ENCODE measurements at regions not wholly inside any gene's neighbourhood (a gene's known extent, or its start where the extent isn't known, plus 50 kb on each side); places are given as distances from the start of the nearest gene placed in this dataset.
"Not testable (repeated sequence)": the region's sequence is repeated elsewhere in the genome, so short reads cannot be mapped to it uniquely, and the experiment has no call there.

- DNase-seq (no peak), ATAC-seq (ENCODE audit: low read depth in 2 of 2) (no peak)
- no peaks in the 10 kb centered on the region for H3K4me1 Mint-ChIP-seq
- no peaks in the 10 kb centered on the region for H3K36me3 Mint-ChIP-seq
- peaks cover 0 to 3% (median 0%) of the 10 kb centered on the region in 7 donors for H3K9me3 Mint-ChIP-seq
- no peak overlapping the region for H3K4me3 Mint-ChIP-seq
- peaks cover 6 to 26% (median 13%) of the 10 kb centered on the region in 3 donors for H3K27me3 Mint-ChIP-seq
- H3K27ac Mint-ChIP-seq: no peak overlapping the region
Measured at GRCh38 chr17:62161405-62162148, 96.5 kb upstream of the MED13 start.

DNA sequence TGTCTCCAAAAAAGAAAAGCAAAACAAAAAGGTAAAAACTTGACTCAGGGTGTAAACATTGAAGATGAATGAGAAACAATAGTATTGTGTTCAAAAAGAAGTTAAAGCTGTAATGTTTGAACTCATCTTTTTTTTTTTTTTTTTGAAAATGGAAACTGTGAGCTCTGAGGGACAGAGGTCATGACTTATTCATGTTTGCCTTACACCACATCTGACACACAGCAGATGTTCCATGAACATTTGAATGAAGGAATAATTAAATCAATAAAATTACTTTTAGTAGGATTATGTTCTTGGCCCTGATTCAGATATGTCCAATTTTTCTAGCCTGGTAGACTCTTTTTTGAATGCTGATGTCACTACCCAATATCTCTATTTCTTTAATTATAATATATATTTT, 95.7 kb upstream of the MED13 start:
- no peak for DNase-seq
- H3K36me3 Mint-ChIP-seq: no peaks in the 10 kb centered on the region
- no peak overlapping the region for H3K27ac Mint-ChIP-seq
- H3K9me3 Mint-ChIP-seq: peaks cover 0 to 3% (median 0%) of the 10 kb centered on the region in 7 donors
- H3K4me3 Mint-ChIP-seq: no peak overlapping the region
- H3K27me3 Mint-ChIP-seq: peaks cover 6 to 26% (median 13%) of the 10 kb centered on the region in 3 donors
- H3K4me1 Mint-ChIP-seq: no peaks in the 10 kb centered on the region
- ATAC-seq (ENCODE audit: low read depth in 2 of 2): no peak

- Mint-ChIP-seq H3K36me3 (no peaks in the 10 kb centered on the region), H3K27ac (no peak overlapping the region), H3K4me3 (no peak overlapping the region), H3K27me3 (peaks cover 6 to 26% (median 9%) of the 10 kb centered on the region in 3 donors), H3K9me3 (peaks cover 0 to 3% (median 0%) of the 10 kb centered on the region in 7 donors), H3K4me1 (no peaks in the 10 kb centered on the region)
- no peak for ATAC-seq (ENCODE audit: low read depth in 2 of 2)
- DNase-seq: no peak
Measured at GRCh38 chr17:62159994-62160393, 94.9 kb upstream of the MED13 start.

- no peak for DNase-seq
- ATAC-seq (ENCODE audit: low read depth in 2 of 2): no peak
- H3K36me3 Mint-ChIP-seq: no peaks in the 10 kb centered on the region
- H3K4me3 Mint-ChIP-seq: no peak overlapping the region
- H3K4me1 Mint-ChIP-seq: no peaks in the 10 kb centered on the region
- H3K27me3 Mint-ChIP-seq: peaks cover 14 to 26% (median 14%) of the 10 kb centered on the region in 3 donors
- no peak overlapping the region for H3K27ac Mint-ChIP-seq
- H3K9me3 Mint-ChIP-seq: peaks cover 0 to 1% (median 0%) of the 10 kb centered on the region in 7 donors
Measured at GRCh38 chr17:62156949-62157348, 91.9 kb upstream of the MED13 start.

DNA sequence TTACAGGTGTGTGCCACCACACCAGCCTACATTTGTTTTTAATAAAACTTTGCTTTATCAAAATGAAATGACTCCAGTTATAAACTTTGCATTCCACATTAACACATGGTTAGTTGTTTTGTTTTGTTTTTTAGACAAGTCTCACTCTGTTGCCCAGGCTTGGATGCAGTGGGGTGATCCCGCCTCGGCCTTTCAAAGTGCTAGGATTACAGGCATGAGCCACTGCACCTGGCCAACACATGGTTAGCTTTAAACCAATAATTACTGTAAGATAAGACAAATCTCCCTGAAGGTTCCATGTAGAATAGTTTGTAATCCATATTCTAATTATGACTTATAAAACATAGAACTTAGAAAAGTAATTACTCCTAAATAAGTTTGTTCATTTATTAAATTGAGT, 89.8 kb upstream of the MED13 start:
- Mint-ChIP-seq H3K36me3 (no peaks in the 10 kb centered on the region), H3K4me3 (no peak overlapping the region), H3K9me3 (peaks cover 0 to 1% (median 0%) of the 10 kb centered on the region in 7 donors), H3K27me3 (peaks cover 4 to 24% (median 23%) of the 10 kb centered on the region in 3 donors), H3K4me1 (no peaks in the 10 kb centered on the region), H3K27ac (no peak overlapping the region)
- ATAC-seq (ENCODE audit: low read depth in 2 of 2) (no peak), DNase-seq (no peak)

DNA sequence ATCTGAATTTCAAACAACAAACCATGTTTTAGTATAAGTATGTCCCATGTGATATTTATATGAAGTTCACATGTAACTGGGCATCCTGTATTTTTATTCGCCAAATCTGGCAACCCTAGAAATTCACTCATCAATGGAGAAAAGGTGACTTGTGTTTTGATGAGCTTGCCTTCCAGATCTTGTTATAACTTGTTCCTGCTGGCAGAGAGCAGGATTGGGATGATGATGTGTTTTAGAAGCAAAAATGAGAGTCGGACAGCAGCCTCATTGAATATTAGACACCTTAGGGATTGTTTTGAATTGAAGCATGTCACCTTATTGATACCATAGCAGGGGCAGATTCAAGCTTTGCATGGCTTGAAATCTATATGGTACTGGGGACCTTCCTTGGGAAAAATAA, 85.4 kb upstream of the MED13 start:
- DNase-seq: no peak
- no peaks in the 10 kb centered on the region for H3K4me1 Mint-ChIP-seq
- H3K36me3 Mint-ChIP-seq: no peaks in the 10 kb centered on the region
- ATAC-seq (ENCODE audit: low read depth in 2 of 2): no peak
- no peak overlapping the region for H3K4me3 Mint-ChIP-seq
- H3K9me3 Mint-ChIP-seq: no peaks in the 10 kb centered on the region
- no peak overlapping the region for H3K27ac Mint-ChIP-seq
- H3K27me3 Mint-ChIP-seq: peaks cover 14 to 28% (median 24%) of the 10 kb centered on the region in 3 donors

- Mint-ChIP-seq H3K4me1 (no peaks in the 10 kb centered on the region), H3K4me3 (no peak overlapping the region), H3K27ac (no peak overlapping the region), H3K9me3 (no peaks in the 10 kb centered on the region), H3K36me3 (no peaks in the 10 kb centered on the region), H3K27me3 (peaks cover 14 to 31% (median 28%) of the 10 kb centered on the region in 3 donors)
- DNase-seq (no peak), ATAC-seq (ENCODE audit: low read depth in 2 of 2) (no peak)
Measured at GRCh38 chr17:62149961-62150360, 84.9 kb upstream of the MED13 start.

DNA sequence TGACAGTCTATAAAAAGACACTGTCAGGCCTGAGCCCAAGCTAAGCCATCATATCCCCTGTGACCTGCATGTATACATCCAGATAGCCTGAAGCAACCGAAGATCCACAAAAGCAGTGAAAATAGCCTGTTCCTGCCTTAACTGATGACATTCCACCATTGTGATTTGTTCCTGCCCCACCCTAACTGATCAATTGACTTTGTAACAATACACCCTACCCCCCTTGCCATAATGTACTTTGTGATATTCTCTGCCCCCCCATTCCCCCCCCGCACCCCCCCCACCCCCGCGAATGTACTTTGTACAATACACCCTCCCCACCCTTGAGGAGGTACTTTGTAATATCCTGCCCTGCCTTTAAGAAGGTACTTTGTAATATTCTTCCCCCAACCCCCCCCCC, 82.2 kb upstream of the MED13 start:
- Mint-ChIP-seq H3K4me1 (no peaks in the 10 kb centered on the region), H3K9me3 (peaks cover 0 to 2% (median 0%) of the 10 kb centered on the region in 7 donors), H3K4me3 (no peak overlapping the region), H3K27me3 (peaks cover 13 to 43% (median 25%) of the 10 kb centered on the region in 3 donors), H3K36me3 (no peaks in the 10 kb centered on the region), H3K27ac (no peak overlapping the region)
- DNase-seq (no peak), ATAC-seq (ENCODE audit: low read depth in 2 of 2) (no peak)

DNA sequence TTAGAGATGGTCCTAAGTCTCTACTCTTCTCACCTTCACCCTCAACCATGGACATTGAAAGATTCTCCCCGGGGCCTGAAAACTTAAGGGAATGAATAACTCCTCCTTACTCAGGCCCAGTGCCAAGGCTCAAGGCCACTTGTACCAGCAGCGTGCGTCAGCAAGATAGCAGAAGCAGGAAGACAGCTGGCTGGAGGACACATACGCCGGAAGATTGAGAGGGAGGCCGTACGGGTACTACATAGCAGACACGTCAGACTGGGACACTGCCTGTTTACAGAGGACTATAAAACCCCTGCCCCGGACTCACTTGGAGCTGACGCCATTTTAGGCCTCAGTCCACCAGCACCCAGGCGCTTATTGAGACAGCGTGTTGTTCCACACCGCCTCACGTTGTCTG, 75.8 kb upstream of the MED13 start:
- Mint-ChIP-seq H3K4me1 (peaks cover 0 to 2% (median 0%) of the 10 kb centered on the region in 3 donors), H3K27me3 (peaks cover 21 to 64% (median 53%) of the 10 kb centered on the region in 3 donors), H3K9me3 (peaks cover 0 to 4% (median 1%) of the 10 kb centered on the region in 7 donors), H3K27ac (no peak overlapping the region), H3K4me3 (peak overlapping the region in 4 of 8 donors; percentile 0 to 36 (median 4)), H3K36me3 (peaks cover 0 to 8% of the 10 kb centered on the region in 2 donors)
- DNase-seq (no peak), ATAC-seq (ENCODE audit: low read depth in 2 of 2) (no peak)

- no peak for DNase-seq
- H3K27ac Mint-ChIP-seq: no peak overlapping the region
- no peak for ATAC-seq (ENCODE audit: low read depth in 2 of 2)
- peaks cover 0 to 4% (median 1%) of the 10 kb centered on the region in 7 donors for H3K9me3 Mint-ChIP-seq
- peak overlapping the region in 3 of 8 donors; percentile 3 to 9 (median 6) for H3K4me3 Mint-ChIP-seq
- peaks cover 24 to 68% (median 51%) of the 10 kb centered on the region in 3 donors for H3K27me3 Mint-ChIP-seq
- peaks cover 0 to 2% (median 0%) of the 10 kb centered on the region in 3 donors for H3K4me1 Mint-ChIP-seq
- H3K36me3 Mint-ChIP-seq: peaks cover 0 to 8% of the 10 kb centered on the region in 2 donors
Measured at GRCh38 chr17:62140376-62140775, 75.3 kb upstream of the MED13 start.

- not testable (repeated sequence) for H3K4me1 Mint-ChIP-seq; DNase-seq; ATAC-seq (ENCODE audit: low read depth in 2 of 2); H3K36me3 Mint-ChIP-seq; H3K9me3 Mint-ChIP-seq; H3K27ac Mint-ChIP-seq
- Mint-ChIP-seq H3K27me3 (peaks cover 24 to 64% (median 45%) of the 10 kb centered on the region in 3 donors), H3K4me3 (peak overlapping the region in 2 of 8 donors; percentile 40 to 47)
Measured at GRCh38 chr17:62139690-62140354, 74.7 kb upstream of the MED13 start.

GRCh38 chr17:62139141-62139540, 74.1 kb upstream of the MED13 start:
- Mint-ChIP-seq H3K27ac (no peak overlapping the region), H3K36me3 (peaks cover 0 to 8% of the 10 kb centered on the region in 2 donors), H3K4me1 (peaks cover 0 to 2% (median 0%) of the 10 kb centered on the region in 3 donors), H3K4me3 (peak overlapping the region in 5 of 8 donors; percentile 23 to 59 (median 47)), H3K27me3 (peaks cover 22 to 63% (median 41%) of the 10 kb centered on the region in 3 donors), H3K9me3 (peaks cover 0 to 4% (median 1%) of the 10 kb centered on the region in 7 donors)
- DNase-seq (no peak), ATAC-seq (ENCODE audit: low read depth in 2 of 2) (no peak)

- H3K4me1 Mint-ChIP-seq; H3K36me3 Mint-ChIP-seq; H3K9me3 Mint-ChIP-seq; ATAC-seq (ENCODE audit: low read depth in 2 of 2); H3K27ac Mint-ChIP-seq; DNase-seq: not testable (repeated sequence)
- peak overlapping the region in 3 of 8 donors; percentile 23 to 47 (median 40) for H3K4me3 Mint-ChIP-seq
- peaks cover 20 to 63% (median 37%) of the 10 kb centered on the region in 3 donors for H3K27me3 Mint-ChIP-seq
Measured at GRCh38 chr17:62138676-62139121, 73.6 kb upstream of the MED13 start.

All from naive B cell (primary cell).